ENCODE measurements at regions not wholly inside any gene's neighbourhood (a gene's known extent, or its start where the extent isn't known, plus 50 kb on each side); places are given as distances from the start of the nearest gene placed in this dataset.
A peak's percentile ranks its signal among the peaks of the same experiment; 100 is the strongest.

DNA sequence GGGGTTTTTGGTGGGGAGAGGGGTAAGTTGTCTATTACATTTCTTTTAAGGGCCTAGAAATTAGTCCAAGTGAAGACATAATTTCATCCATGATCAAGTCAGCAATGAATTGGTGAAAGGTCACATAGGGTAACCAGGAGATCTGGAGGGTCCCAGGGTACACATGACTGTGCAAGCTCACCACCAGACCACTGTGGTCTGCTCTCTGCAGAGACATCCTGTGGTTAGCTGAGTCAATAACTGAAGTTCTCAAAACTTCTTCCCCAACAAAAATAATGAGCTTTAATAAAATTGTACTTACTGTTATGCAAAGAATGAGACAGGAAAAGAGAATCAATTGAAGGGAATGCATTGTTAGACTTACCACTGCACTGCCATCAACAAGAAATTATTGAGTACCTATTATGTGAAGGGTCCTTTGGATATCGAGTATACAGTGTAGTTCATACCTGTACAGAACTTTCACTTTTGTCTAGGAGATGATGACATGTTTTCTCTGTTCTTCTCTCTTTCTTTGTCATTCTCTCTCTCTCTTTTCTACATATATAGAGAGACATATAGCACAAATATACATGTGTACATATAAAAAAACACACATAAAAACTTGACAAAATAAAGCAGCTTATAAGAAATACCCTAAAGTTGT, 209.8 kb downstream of the GJA1 start:
- H3K4me1 ChIP-seq: no peaks in the 10 kb centered on the region
- H3K27ac ChIP-seq: no peak overlapping the region
- H3K36me3 ChIP-seq: no peaks in the 10 kb centered on the region
- no peaks in the 10 kb centered on the region for H3K27me3 ChIP-seq
- no peak for ATAC-seq
- no peaks in the 10 kb centered on the region for H3K9me3 ChIP-seq
- TF ChIP-seq, protein P1, sequence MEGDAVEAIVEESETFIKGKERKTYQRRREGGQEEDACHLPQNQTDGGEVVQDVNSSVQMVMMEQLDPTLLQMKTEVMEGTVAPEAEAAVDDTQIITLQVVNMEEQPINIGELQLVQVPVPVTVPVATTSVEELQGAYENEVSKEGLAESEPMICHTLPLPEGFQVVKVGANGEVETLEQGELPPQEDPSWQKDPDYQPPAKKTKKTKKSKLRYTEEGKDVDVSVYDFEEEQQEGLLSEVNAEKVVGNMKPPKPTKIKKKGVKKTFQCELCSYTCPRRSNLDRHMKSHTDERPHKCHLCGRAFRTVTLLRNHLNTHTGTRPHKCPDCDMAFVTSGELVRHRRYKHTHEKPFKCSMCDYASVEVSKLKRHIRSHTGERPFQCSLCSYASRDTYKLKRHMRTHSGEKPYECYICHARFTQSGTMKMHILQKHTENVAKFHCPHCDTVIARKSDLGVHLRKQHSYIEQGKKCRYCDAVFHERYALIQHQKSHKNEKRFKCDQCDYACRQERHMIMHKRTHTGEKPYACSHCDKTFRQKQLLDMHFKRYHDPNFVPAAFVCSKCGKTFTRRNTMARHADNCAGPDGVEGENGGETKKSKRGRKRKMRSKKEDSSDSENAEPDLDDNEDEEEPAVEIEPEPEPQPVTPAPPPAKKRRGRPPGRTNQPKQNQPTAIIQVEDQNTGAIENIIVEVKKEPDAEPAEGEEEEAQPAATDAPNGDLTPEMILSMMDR (IDR thresholded peaks at IDR 0.05 in 4 of 5, conservative IDR thresholded peaks at IDR 0.05 in 1 of 5): no peak
- TF ChIP-seq POLR2A (IDR thresholded peaks at IDR 0.05): no peak
- intact Hi-C loops (cut with DNase I; ENCODE audit: low total_unique reads): no loop called here
- in situ Hi-C loops (cut with MboI; ENCODE audit: low sequenced_read_pairs in 4 of 4): no loop called here
- DNase-seq: no peak
- no peak overlapping the region for H3K4me3 ChIP-seq

DNA sequence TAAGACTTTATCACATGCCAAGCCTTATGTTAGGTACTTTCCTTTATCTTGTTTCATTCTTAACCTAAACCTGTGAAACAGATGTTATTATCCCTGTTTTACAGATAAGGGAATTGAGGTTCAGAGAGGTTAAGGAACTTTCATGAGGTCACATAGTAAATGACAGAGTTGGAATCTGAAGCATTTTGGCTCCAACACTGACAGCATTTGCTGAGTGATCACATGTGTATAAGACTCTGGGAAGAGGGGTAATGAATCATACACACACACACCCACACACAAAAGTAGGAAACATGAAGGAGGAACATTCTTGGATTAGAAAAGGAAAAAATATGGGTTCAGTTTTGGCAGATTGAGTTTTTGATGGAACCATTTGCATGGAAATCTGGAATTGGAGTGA, 212.5 kb downstream of the GJA1 start:
- Histone ChIP-seq H3K27ac (no peak overlapping the region), H3K4me3 (no peak overlapping the region), H3K36me3 (no peaks in the 10 kb centered on the region), H3K9me3 (no peaks in the 10 kb centered on the region), H3K27me3 (no peaks in the 10 kb centered on the region), H3K4me1 (no peaks in the 10 kb centered on the region)
- ATAC-seq (no peak), DNase-seq (no peak)
- intact Hi-C loops (cut with DNase I; ENCODE audit: low total_unique reads) (no loop called here), in situ Hi-C loops (cut with MboI; ENCODE audit: low sequenced_read_pairs in 4 of 4) (no loop called here)
- no peak for TF ChIP-seq POLR2A (IDR thresholded peaks at IDR 0.05)
- TF ChIP-seq, protein P1 (IDR thresholded peaks at IDR 0.05 in 4 of 5, conservative IDR thresholded peaks at IDR 0.05 in 1 of 5): no peak

GRCh38 chr6:121649951-121650350, 214.5 kb downstream of the GJA1 start:
- Histone ChIP-seq H3K4me1 (peaks cover 0 to 4% of the 10 kb centered on the region in 2 donors), H3K4me3 (no peak overlapping the region), H3K27me3 (no peaks in the 10 kb centered on the region), H3K36me3 (no peaks in the 10 kb centered on the region), H3K27ac (no peak overlapping the region), H3K9me3 (no peaks in the 10 kb centered on the region)
- intact Hi-C loops (cut with DNase I; ENCODE audit: low total_unique reads): loop anchor here (10.0 kb wide), 1 partner anchor 215 kb away; the partner anchor contains the start of gene GJA1
- TF ChIP-seq, protein P1 (IDR thresholded peaks at IDR 0.05 in 4 of 5, conservative IDR thresholded peaks at IDR 0.05 in 1 of 5): no peak
- TF ChIP-seq POLR2A (IDR thresholded peaks at IDR 0.05): no peak
- DNase-seq: no peak
- in situ Hi-C loops (cut with MboI; ENCODE audit: low sequenced_read_pairs in 4 of 4): no loop called here
- ATAC-seq: no peak

- intact Hi-C loops (cut with DNase I; ENCODE audit: low total_unique reads): loop anchor here (10.0 kb wide), 1 partner anchor 217 kb away; the partner anchor contains the start of gene GJA1
- DNase-seq (no peak), ATAC-seq (peak; percentile 43 to 65)
- TF ChIP-seq POLR2A (IDR thresholded peaks at IDR 0.05): peak in 1 of 2 donors; percentile 8
- TF ChIP-seq, protein P1 (IDR thresholded peaks at IDR 0.05 in 4 of 5, conservative IDR thresholded peaks at IDR 0.05 in 1 of 5): no peak
- no peaks in the 10 kb centered on the region for H3K27me3 ChIP-seq
- H3K4me1 ChIP-seq: peaks cover 0 to 4% of the 10 kb centered on the region in 2 donors
- peak overlapping the region in 3 of 4 donors; percentile 65 to 72 (median 66) for H3K27ac ChIP-seq
- in situ Hi-C loops (cut with MboI; ENCODE audit: low sequenced_read_pairs in 4 of 4): no loop called here
- no peaks in the 10 kb centered on the region for H3K9me3 ChIP-seq
- H3K4me3 ChIP-seq: no peak overlapping the region
- no peaks in the 10 kb centered on the region for H3K36me3 ChIP-seq
These were observed 216.0 kb downstream of the GJA1 start for GRCh38 chr6:121651420-121651819.
